ENCODE measurements at regions not wholly inside any gene's neighbourhood (a gene's known extent, or its start where the extent isn't known, plus 50 kb on each side); places are given as distances from the start of the nearest gene placed in this dataset.

DNA sequence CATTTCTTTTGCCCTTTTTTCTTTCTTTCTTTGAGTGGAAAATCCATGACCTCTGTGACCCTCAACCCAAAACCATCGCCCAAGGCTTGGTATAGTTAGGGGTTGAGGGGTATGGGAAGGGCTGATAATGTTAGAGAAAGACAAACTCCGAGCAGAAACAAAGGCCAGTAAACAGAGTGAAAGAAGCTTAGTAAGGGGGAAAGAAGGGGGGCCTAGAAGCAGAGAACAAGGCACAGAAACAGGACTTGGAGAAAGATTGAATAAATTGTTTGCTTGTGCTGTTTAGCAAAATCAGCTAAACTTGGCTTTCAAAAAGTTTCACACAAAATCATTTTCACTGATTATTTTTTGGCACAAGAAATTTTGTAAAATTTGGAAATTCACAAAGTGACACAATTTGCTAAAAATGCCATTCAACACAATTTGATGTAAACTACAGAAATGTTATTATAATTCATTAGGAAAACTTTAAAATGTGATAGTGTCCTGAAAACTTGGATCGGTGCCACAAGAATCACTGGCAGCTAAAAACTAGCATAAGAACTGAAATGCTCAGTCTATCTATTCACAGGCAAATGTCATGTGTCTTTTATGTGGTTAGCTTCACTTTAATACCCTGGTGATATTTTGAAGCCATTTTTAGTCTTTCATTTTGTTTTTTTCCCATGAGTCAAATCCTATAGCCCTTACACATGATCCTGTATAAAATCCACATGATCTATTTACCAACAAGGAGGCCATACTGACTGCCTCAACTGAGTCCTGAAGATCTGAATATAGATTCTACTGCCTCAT is 276.4 kb downstream of the NR2F1-AS1 start:
- ChIA-PET CTCF (no interaction called here), POLR2A (no interaction called here)
- no peak for DNase-seq
- H3K27me3 Mint-ChIP-seq, result no peaks in the 10 kb centered on the region
- H3K27ac Mint-ChIP-seq, result no peak overlapping the region
- no peaks in the 10 kb centered on the region for H3K4me1 Mint-ChIP-seq
- H3K9me3 Mint-ChIP-seq, result no peaks in the 10 kb centered on the region
- H3K36me3 Mint-ChIP-seq (ENCODE audit: low read depth), result no peaks in the 10 kb centered on the region
- no peak overlapping the region for H3K4me3 Mint-ChIP-seq

DNA sequence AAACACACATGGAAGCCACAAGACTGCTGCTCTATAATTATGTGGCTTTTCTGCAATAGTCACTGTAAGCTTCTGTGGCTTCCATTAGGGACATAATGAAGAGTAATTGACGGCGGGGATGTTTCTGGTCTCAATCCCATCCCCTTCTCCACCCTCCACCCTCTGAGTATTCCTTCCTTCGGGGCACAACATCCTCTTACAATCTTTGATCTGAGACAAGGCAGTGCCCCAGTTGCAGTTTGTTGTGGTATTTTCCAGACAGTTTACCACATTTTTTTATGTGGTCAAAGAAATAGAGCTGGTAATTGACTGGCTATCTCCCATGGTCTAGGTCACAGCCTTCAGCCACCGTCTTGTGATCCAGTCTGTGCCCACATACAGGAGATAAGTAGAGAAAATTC is 277.7 kb downstream of the NR2F1-AS1 start:
- POLR2A ChIA-PET, result no interaction called here

DNA sequence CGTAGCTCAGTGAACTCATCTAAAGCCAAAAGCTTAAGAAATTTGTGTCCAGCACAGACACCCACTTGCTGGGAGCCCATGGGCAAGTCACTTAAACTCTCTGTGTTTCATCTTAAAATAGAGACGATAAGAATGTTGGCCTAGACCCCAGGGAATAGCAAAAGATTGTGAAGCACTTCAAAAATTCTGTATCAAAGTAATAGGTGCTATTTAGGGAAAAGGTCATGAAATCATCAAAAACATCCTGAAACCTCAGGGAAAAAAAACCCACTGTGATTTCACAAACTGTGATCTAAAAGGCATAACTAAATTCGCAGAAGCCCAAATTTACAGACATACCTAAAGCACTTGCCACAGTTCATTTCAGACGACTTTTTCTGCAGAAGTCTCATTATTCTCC is 278.3 kb downstream of the NR2F1-AS1 start:
- ChIA-PET POLR2A (no interaction called here), CTCF (no interaction called here)

More for the DNA sequence above, 277.7 kb downstream of the NR2F1-AS1 start:
- no peaks in the 10 kb centered on the region for H3K36me3 Mint-ChIP-seq (ENCODE audit: low read depth)
- no peaks in the 10 kb centered on the region for H3K9me3 Mint-ChIP-seq
- no peak for DNase-seq
- no peak overlapping the region for H3K4me3 Mint-ChIP-seq
- no peaks in the 10 kb centered on the region for H3K27me3 Mint-ChIP-seq
- H3K4me1 Mint-ChIP-seq, result no peaks in the 10 kb centered on the region
- CTCF ChIA-PET, result no interaction called here
- no peak overlapping the region for H3K27ac Mint-ChIP-seq

DNA sequence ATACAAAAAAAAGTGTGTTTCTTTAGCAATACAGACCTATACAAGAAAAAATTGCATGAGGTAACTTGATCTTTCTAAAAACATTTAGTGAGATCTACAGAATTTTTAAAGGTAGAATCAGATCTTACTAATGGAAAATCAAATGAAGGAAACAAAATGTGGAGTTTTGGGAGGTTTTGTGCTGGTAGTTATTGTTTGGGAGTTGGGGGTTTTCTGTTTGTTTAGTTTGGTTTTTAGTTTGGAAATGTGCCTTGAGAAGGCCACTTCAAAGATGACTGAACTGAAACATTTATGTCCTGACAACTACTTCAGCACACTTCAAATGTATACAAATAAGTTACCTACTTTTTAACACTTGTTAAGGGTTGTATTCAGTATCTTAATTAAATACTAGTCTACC is 280.1 kb downstream of the NR2F1-AS1 start:
- CTCF ChIA-PET, result no interaction called here
- H3K27me3 Mint-ChIP-seq, result no peaks in the 10 kb centered on the region
- DNase-seq, result no peak

More for the DNA sequence above, 278.3 kb downstream of the NR2F1-AS1 start:
- no peaks in the 10 kb centered on the region for H3K4me1 Mint-ChIP-seq
- no peak for DNase-seq
- H3K9me3 Mint-ChIP-seq, result no peaks in the 10 kb centered on the region
- no peaks in the 10 kb centered on the region for H3K36me3 Mint-ChIP-seq (ENCODE audit: low read depth)
- no peak overlapping the region for H3K4me3 Mint-ChIP-seq
- H3K27ac Mint-ChIP-seq, result no peak overlapping the region
- H3K27me3 Mint-ChIP-seq, result no peaks in the 10 kb centered on the region

DNA sequence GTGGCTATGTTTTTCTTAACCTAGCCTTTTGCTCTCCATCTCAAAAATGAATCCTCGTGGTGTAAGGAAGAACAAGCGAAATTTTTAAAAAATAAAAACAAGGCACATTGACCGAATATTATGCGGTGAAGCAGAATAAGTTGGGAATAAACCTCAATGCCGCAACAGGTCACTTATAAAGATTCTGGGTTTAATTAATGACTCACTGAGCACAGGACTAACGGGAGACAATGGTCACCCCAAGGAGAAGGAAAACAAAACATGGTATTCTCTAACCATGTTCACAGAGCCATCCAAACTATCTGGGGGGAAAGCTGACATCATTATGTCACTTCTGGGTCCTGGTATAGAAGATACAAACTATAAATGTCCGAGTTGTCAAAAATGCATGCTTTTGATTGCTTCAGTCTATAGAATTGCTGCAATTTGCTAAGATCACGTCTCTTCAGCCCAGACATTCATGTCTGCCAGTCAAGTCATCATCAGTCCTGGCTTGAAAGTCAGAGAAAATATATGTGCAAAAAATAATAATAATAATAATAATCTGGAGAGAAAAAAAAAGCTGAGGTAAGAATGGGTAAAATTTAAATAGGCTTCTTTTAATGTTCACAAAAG is 280.6 kb downstream of the NR2F1-AS1 start:
- H3K36me3 Mint-ChIP-seq (ENCODE audit: low read depth), result no peaks in the 10 kb centered on the region
- no peaks in the 10 kb centered on the region for H3K9me3 Mint-ChIP-seq
- H3K27ac Mint-ChIP-seq, result no peak overlapping the region
- POLR2A ChIA-PET, result no interaction called here
- no peak overlapping the region for H3K4me3 Mint-ChIP-seq
- H3K27me3 Mint-ChIP-seq, result no peaks in the 10 kb centered on the region
- no peak for DNase-seq
- CTCF ChIA-PET, result no interaction called here
- no peaks in the 10 kb centered on the region for H3K4me1 Mint-ChIP-seq

More for the DNA sequence above, 280.1 kb downstream of the NR2F1-AS1 start:
- Mint-ChIP-seq H3K27ac (no peak overlapping the region), H3K9me3 (no peaks in the 10 kb centered on the region), H3K4me1 (no peaks in the 10 kb centered on the region), H3K4me3 (no peak overlapping the region), H3K36me3 (ENCODE audit: low read depth) (no peaks in the 10 kb centered on the region)
- POLR2A ChIA-PET, result no interaction called here

DNA sequence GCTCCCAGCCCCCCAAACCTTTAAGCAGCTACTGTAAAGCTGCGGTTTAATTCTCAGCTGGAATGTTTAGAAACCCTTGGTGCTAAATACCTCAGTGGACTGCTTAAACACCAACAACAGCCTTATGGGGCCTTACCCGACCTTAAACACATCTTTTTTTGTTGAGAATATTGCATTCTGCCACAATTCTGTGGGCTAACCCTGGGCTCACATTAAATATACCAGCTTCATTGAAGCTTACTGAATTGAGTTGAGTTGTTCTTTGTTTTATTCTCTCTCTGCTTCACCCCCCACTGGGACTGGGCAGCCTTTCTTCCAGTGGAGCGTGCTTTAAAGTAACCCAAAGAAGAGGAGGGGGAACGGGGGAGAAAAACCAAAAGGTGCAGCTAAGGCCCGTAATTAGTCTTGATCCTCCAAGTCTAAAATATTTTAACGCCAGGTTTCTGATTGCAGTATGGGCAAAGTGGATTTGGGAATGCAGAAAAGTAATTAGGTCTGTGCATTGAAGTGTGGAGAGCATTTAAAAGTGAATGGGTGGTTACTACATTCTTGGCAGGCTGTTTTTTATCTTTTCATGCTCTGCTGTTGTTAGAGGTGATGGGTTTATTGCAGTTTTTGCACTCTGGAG is 281.2 kb downstream of the NR2F1-AS1 start:
- Mint-ChIP-seq H3K27me3 (no peaks in the 10 kb centered on the region), H3K27ac (no peak overlapping the region), H3K4me1 (no peaks in the 10 kb centered on the region), H3K9me3 (no peaks in the 10 kb centered on the region), H3K36me3 (ENCODE audit: low read depth) (no peaks in the 10 kb centered on the region), H3K4me3 (no peak overlapping the region)
- no peak for DNase-seq
- ChIA-PET POLR2A (no interaction called here), CTCF (no interaction called here)

DNA sequence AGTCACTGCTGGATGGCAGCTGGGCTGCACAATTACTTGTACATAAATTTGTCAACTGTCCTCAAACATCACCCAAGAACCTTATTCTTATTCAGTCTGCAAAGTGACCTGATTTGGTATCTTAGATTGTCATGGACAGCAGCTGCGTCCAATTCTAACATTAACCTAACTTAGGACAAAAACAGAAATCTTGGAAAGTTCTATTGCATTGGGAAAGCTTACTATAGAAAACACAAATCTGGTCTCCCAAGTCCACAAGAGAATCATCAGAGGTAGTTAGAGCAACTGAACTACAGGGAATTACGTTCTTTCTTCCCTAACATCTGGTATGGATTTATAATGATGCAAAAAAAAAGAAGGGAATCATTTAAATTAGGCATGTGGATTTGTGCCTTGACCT is 283.9 kb downstream of the NR2F1-AS1 start:
- Mint-ChIP-seq H3K27ac (no peak overlapping the region), H3K4me1 (no peaks in the 10 kb centered on the region), H3K36me3 (ENCODE audit: low read depth) (no peaks in the 10 kb centered on the region), H3K4me3 (no peak overlapping the region), H3K27me3 (no peaks in the 10 kb centered on the region), H3K9me3 (no peaks in the 10 kb centered on the region)
- DNase-seq, result no peak
- POLR2A ChIA-PET, result no interaction called here
- CTCF ChIA-PET, result no interaction called here

DNA sequence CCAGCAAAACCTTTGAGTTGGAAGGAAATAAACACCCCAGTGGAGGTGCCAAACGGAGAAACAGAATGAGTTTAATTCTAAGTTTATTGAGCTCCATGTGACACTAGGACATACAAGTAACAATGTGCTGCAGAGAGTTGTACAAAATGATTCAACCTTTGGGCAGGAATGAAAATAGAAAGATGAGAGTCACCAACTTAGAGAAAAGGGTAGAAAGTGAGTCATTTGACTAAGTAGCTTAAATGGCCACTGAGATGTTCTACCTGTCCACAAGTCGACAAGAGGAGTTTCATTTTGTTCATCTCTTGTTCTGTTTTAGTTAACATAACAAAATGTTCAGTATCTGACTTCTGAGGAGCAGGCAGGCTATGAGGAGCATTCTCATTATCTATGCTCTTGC is 284.7 kb downstream of the NR2F1-AS1 start:
- no peaks in the 10 kb centered on the region for H3K27me3 Mint-ChIP-seq

DNA sequence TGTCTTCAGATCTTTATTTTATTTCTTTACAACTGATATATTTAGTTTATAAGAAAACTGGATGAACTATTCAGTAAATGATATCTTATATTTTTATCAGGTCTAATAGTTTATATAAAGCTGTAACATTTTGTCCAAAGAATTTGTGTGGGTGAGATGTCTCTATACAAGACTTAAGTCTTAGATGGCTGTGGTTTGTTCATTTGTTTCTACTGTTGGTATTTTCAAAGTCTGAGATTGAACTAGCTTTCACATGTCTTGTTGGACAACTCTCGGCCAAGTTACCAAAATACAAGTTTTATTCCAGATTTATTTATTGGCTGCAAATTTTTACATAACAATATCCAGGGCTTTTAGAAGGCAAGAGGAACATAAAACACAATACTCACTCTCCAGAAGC is 286.0 kb downstream of the NR2F1-AS1 start:
- ChIA-PET POLR2A (no interaction called here), CTCF (no interaction called here)
- no peak overlapping the region for H3K4me3 Mint-ChIP-seq
- no peaks in the 10 kb centered on the region for H3K9me3 Mint-ChIP-seq
- H3K4me1 Mint-ChIP-seq, result no peaks in the 10 kb centered on the region
- no peaks in the 10 kb centered on the region for H3K36me3 Mint-ChIP-seq (ENCODE audit: low read depth)
- H3K27me3 Mint-ChIP-seq, result no peaks in the 10 kb centered on the region
- H3K27ac Mint-ChIP-seq, result no peak overlapping the region
- DNase-seq, result no peak

More for the DNA sequence above, 284.7 kb downstream of the NR2F1-AS1 start:
- Mint-ChIP-seq H3K27ac (no peak overlapping the region), H3K36me3 (ENCODE audit: low read depth) (no peaks in the 10 kb centered on the region), H3K4me3 (no peak overlapping the region), H3K9me3 (no peaks in the 10 kb centered on the region), H3K4me1 (no peaks in the 10 kb centered on the region)
- no peak for DNase-seq
- ChIA-PET CTCF (no interaction called here), POLR2A (no interaction called here)

DNA sequence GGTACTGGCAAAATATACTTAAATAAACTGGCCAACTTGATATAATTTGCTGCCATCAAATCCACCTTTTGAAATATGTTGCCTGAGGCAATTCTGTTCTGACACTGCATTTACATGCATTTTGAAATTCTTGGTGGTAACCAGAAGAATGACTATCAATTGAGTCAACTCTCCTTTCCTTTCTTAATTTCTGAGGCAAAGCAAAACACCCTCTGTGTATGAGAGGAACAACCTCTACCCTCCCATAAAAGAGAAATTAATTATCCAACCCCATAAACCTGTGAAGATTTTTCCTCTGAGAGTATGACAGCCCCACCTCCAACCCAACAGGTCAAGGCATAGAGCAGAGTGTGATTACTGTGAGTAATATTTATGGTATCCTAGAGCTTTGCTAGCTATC is 286.8 kb downstream of the NR2F1-AS1 start:
- no peaks in the 10 kb centered on the region for H3K4me1 Mint-ChIP-seq
- H3K27me3 Mint-ChIP-seq, result no peaks in the 10 kb centered on the region
- H3K4me3 Mint-ChIP-seq, result no peak overlapping the region

DNA sequence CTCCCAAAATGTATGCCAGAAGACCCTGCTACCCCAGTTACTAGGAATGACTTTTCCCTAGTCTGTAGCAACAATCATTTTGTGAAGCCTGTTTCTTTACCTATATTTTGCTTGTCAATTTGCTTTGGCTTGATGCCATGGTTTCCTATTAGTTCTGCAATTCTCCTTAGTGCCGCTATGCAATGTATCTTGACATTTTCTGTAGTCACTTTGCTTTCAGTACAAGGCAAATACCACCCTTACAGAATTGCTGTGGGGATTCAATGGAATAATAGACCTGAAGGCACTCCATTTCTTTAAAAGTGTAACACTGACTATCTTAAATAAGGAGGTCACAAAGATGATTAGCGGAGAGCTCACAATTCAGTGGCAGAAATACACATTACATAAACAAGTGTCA is 291.1 kb downstream of the NR2F1-AS1 start:
- Mint-ChIP-seq H3K9me3 (peaks cover 2% of the 10 kb centered on the region), H3K27me3 (no peaks in the 10 kb centered on the region), H3K4me1 (no peaks in the 10 kb centered on the region), H3K36me3 (ENCODE audit: low read depth) (no peaks in the 10 kb centered on the region), H3K4me3 (no peak overlapping the region), H3K27ac (no peak overlapping the region)
- no peak for DNase-seq
- ChIA-PET CTCF (no interaction called here), POLR2A (no interaction called here)

More for the DNA sequence above, 286.8 kb downstream of the NR2F1-AS1 start:
- H3K27ac Mint-ChIP-seq, result no peak overlapping the region
- POLR2A ChIA-PET, result no interaction called here
- H3K36me3 Mint-ChIP-seq (ENCODE audit: low read depth), result no peaks in the 10 kb centered on the region
- CTCF ChIA-PET, result no interaction called here
- DNase-seq, result no peak
- H3K9me3 Mint-ChIP-seq, result no peaks in the 10 kb centered on the region

DNA sequence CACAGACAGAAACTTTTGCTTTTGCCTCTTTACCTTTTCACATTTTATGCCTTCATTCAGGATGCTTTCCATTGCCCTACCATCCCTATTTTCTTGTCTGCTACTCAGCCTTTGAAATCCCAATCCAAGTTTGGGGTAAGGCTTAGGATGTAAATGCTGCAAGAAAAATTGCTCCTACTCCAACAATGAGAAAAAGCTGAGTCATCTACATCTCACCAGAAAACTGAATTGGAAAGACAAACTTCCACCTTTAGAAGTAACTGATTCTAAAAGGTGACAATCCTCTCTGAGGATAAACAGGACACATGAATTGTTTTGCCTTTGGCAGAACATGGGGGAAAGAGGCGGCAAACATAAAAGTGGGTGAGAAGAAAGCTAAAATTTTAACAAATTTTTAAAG is 295.6 kb downstream of the NR2F1-AS1 start:
- no peak overlapping the region for H3K4me3 Mint-ChIP-seq
- peaks cover 2% of the 10 kb centered on the region for H3K9me3 Mint-ChIP-seq
- no peaks in the 10 kb centered on the region for H3K4me1 Mint-ChIP-seq
- CTCF ChIA-PET, result no interaction called here
- no peak for DNase-seq
- no peak overlapping the region for H3K27ac Mint-ChIP-seq
- POLR2A ChIA-PET, result no interaction called here
- H3K36me3 Mint-ChIP-seq (ENCODE audit: low read depth), result no peaks in the 10 kb centered on the region
- no peaks in the 10 kb centered on the region for H3K27me3 Mint-ChIP-seq

DNA sequence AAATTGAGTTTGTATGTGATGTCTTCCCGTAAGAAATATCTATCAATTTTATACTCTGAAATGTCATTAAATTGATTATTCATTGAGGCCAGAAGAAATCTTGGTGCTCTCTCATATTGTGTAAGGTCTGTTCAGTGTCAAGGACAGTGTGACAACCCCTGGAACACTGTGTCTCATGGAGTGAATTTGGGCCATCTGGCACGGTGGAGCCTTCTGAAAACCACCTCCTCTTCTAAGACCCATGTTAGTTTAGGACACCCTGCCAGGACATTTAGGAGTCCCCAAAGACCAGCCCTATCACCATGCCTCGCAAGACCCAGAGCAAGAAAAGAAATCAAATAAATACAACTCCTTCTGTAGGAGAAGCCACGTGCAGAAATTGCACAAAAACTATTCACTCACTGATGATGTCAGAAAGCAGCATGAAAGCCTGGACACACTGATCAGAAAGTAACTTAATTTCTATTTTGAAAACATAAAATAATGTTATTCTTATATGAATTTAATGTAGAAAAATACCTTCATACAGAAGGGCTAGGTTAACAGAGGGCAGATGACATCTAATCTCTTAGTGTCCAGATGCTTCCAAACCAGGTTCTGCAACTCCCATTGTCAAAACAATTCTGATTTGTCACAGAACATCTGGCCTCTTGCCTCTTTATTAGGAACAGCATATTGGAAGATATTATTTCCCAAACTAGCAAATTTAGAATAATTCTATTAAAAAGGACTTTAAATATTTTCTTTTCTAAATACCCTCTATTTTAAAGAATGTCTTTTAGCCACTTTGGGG is 298.8 kb downstream of the NR2F1-AS1 start:
- DNase-seq, result no peak
- Mint-ChIP-seq H3K36me3 (ENCODE audit: low read depth) (no peaks in the 10 kb centered on the region), H3K27me3 (no peaks in the 10 kb centered on the region), H3K27ac (no peak overlapping the region), H3K4me1 (no peaks in the 10 kb centered on the region), H3K9me3 (no peaks in the 10 kb centered on the region), H3K4me3 (no peak overlapping the region)
- ChIA-PET POLR2A (no interaction called here), CTCF (no interaction called here)

Measured in activated CD4-positive, alpha-beta T cell treated with anti-CD3 and anti-CD28 coated beads, Interleukin-2, amount 10 ng/mL, durations not matched to agents 7 days and 5 days (primary cell).